HTR-8/SVneo (cell line): ENCODE measurements at regions not wholly inside any gene's neighbourhood (a gene's known extent, or its start where the extent isn't known, plus 50 kb on each side); places are given as distances from the start of the nearest gene placed in this dataset.
"Not testable (repeated sequence)": the region's sequence is repeated elsewhere in the genome, so short reads cannot be mapped to it uniquely, and the experiment has no call there.

Experiments used
- DNase-seq: peaks from one replicate; pipeline ENCODE4 v3.0.0; 2011; ENCODE audit warnings: low spot score, mixed read lengths; ENCODE audit not compliant: insufficient read length
- FAIRE-seq: peaks from 2 replicates; lab custom pipeline; 2011; peaks lifted over from hg19 to GRCh38; lab: Jason Lieb, UNC

- FAIRE-seq (no peak), DNase-seq (no peak)
Measured at GRCh38 chr4:54863571-54864255, 206.0 kb downstream of the KIT start.

- FAIRE-seq: no peak
- DNase-seq: no peak
Measured at GRCh38 chr4:54861201-54861600, 203.4 kb downstream of the KIT start.

- FAIRE-seq (no peak), DNase-seq (no peak)
Measured at GRCh38 chr4:54855191-54855854, 197.6 kb downstream of the KIT start.

- DNase-seq (no peak), FAIRE-seq (no peak)
Measured at GRCh38 chr4:54852602-54853001, 194.8 kb downstream of the KIT start.

GRCh38 chr4:54852054-54852453 is 194.3 kb downstream of the KIT start:
- DNase-seq (no peak), FAIRE-seq (no peak)

GRCh38 chr4:54844911-54845310 is 187.2 kb downstream of the KIT start:
- DNase-seq: no peak
- FAIRE-seq: no peak

- FAIRE-seq (no peak), DNase-seq (no peak)
Measured at GRCh38 chr4:54843946-54844345, 186.2 kb downstream of the KIT start.

- FAIRE-seq (no peak), DNase-seq (no peak)
Measured at GRCh38 chr4:54843106-54843505, 185.3 kb downstream of the KIT start.

GRCh38 chr4:54842656-54843055 is 184.9 kb downstream of the KIT start:
- FAIRE-seq (no peak), DNase-seq (no peak)

- FAIRE-seq (no peak), DNase-seq (no peak)
Measured at GRCh38 chr4:54842226-54842625, 184.5 kb downstream of the KIT start.

- DNase-seq (peak; percentile 2), FAIRE-seq (no peak)
Measured at GRCh38 chr4:54840992-54841768, 183.4 kb downstream of the KIT start.

- no peak for FAIRE-seq
- DNase-seq: no peak
Measured at GRCh38 chr4:54840430-54840829, 182.7 kb downstream of the KIT start.

- no peak for FAIRE-seq
- DNase-seq: no peak
Measured at GRCh38 chr4:54838301-54838700, 180.5 kb downstream of the KIT start.

GRCh38 chr4:54837576-54838140 is 179.9 kb downstream of the KIT start:
- DNase-seq: no peak
- FAIRE-seq: no peak

- not testable (repeated sequence) for DNase-seq, FAIRE-seq
Measured at GRCh38 chr4:54828361-54828760, 170.6 kb downstream of the KIT start.

GRCh38 chr4:54823616-54824015 is 165.9 kb downstream of the KIT start:
- no peak for FAIRE-seq
- no peak for DNase-seq

- FAIRE-seq (no peak), DNase-seq (no peak)
Measured at GRCh38 chr4:54819034-54819433, 161.3 kb downstream of the KIT start.

- DNase-seq: no peak
- FAIRE-seq: no peak
Measured at GRCh38 chr4:54818481-54818880, 160.7 kb downstream of the KIT start.

- FAIRE-seq: no peak
- no peak for DNase-seq
Measured at GRCh38 chr4:54813674-54814073, 155.9 kb downstream of the KIT start.

GRCh38 chr4:54806351-54806750 is 148.6 kb downstream of the KIT start:
- DNase-seq: no peak
- no peak for FAIRE-seq

GRCh38 chr4:54802336-54802735 is 144.6 kb downstream of the KIT start:
- FAIRE-seq (no peak), DNase-seq (no peak)
